Osteoblast (primary cell): ENCODE measurements at regions not wholly inside any gene's neighbourhood (a gene's known extent, or its start where the extent isn't known, plus 50 kb on each side); places are given as distances from the start of the nearest gene placed in this dataset.

Source experiments
- DNase-seq: peaks from one replicate; pipeline ENCODE4 v3.0.0; 2011; ENCODE audit warnings: low spot score, mixed read lengths; ENCODE audit not compliant: insufficient read length; ENCODE audit errors: missing footprints
- H2AFZ ChIP-seq: 2 replicates; pipeline ENCODE4 v1.6.0; 2011; ENCODE audit warnings: mild to moderate bottlenecking, low read length
- H3K27ac ChIP-seq: 2 replicates; pipeline ENCODE4 v1.5.1; 2011; ENCODE audit warnings: mild to moderate bottlenecking, low read depth, low read length, moderate library complexity
- H3K27me3 ChIP-seq: 2 replicates; pipeline ENCODE4 v1.6.0; 2012; ENCODE audit warnings: mild to moderate bottlenecking, control low read depth, inconsistent platforms, low read length, moderate library complexity; ENCODE audit not compliant: insufficient read depth
- H3K36me3 ChIP-seq: 2 replicates; pipeline ENCODE4 v1.5.1; 2011; ENCODE audit warnings: mild to moderate bottlenecking, low read length, control low read depth, moderate library complexity; ENCODE audit not compliant: insufficient read depth
- H3K4me1 ChIP-seq: 2 replicates; pipeline ENCODE4 v1.5.1; 2011; ENCODE audit warnings: mild to moderate bottlenecking, low read length, control low read depth, moderate library complexity; ENCODE audit not compliant: insufficient read depth
- H3K4me2 ChIP-seq: 2 replicates; pipeline ENCODE4 v1.6.0; 2011; ENCODE audit warnings: mild to moderate bottlenecking, low read length; ENCODE audit not compliant: insufficient read depth
- H3K4me3 ChIP-seq: fragments of 200-600 bp; sonication (generic); 3 replicates; pipeline ENCODE4 v1.5.1; 2012; ENCODE audit warnings: mild to moderate bottlenecking, low read length, inconsistent platforms; ENCODE audit not compliant: insufficient read depth
- H3K79me2 ChIP-seq: 2 replicates; pipeline ENCODE4 v1.6.0; 2012; ENCODE audit warnings: mild to moderate bottlenecking, low read length, control low read depth, inconsistent platforms; ENCODE audit not compliant: insufficient read depth
- H3K9me3 ChIP-seq: 2 replicates; pipeline ENCODE4 v1.5.1; 2011; ENCODE audit warnings: low read depth, low read length, control low read depth
- H4K20me1 ChIP-seq: 2 replicates; pipeline ENCODE4 v1.6.0; 2012; ENCODE audit warnings: mild to moderate bottlenecking, low read length, control low read depth; ENCODE audit not compliant: insufficient read depth
- TF ChIP-seq, protein P1 (sequence below): IDR thresholded peaks from 2 replicates; pipeline ENCODE4 v1.5.1; 2011; ENCODE audit warnings: mild to moderate bottlenecking, low read depth, low read length, moderate library complexity; ENCODE audit errors: extremely low read depth

DNA sequence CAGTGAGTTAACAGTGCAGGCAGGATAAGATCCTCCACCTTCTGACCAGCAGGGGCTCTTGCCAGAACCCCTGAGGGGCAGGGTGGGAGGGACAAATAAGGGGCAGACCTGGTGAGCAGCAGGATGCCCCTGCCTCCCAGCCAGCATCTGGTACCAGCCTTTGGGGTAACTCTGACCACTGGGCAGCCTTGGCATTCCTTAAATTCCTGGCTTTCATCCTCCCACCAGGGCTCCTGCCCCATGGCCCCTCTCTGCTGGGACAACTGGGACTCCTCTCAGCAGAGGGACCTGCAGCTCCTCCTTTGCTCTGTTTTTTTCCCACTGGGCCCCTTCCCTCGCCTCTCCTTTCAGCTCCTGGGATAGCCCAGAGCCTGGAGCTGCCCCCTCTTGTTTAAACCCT is 98.0 kb upstream of the CD82 start:
- Histone ChIP-seq H3K9me3 (no peaks in the 10 kb centered on the region), H3K4me2 (no peak overlapping the region), H3K4me1 (no peaks in the 10 kb centered on the region), H3K4me3 (no peak overlapping the region), H3K27me3 (peaks cover 12% of the 10 kb centered on the region), H4K20me1 (no peaks in the 10 kb centered on the region), H2AFZ (no peak overlapping the region), H3K27ac (no peak overlapping the region), H3K36me3 (no peaks in the 10 kb centered on the region), H3K79me2 (no peaks in the 10 kb centered on the region)
- DNase-seq = no peak
- TF ChIP-seq, protein P1, sequence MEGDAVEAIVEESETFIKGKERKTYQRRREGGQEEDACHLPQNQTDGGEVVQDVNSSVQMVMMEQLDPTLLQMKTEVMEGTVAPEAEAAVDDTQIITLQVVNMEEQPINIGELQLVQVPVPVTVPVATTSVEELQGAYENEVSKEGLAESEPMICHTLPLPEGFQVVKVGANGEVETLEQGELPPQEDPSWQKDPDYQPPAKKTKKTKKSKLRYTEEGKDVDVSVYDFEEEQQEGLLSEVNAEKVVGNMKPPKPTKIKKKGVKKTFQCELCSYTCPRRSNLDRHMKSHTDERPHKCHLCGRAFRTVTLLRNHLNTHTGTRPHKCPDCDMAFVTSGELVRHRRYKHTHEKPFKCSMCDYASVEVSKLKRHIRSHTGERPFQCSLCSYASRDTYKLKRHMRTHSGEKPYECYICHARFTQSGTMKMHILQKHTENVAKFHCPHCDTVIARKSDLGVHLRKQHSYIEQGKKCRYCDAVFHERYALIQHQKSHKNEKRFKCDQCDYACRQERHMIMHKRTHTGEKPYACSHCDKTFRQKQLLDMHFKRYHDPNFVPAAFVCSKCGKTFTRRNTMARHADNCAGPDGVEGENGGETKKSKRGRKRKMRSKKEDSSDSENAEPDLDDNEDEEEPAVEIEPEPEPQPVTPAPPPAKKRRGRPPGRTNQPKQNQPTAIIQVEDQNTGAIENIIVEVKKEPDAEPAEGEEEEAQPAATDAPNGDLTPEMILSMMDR = no peak

- no peak for DNase-seq
- Histone ChIP-seq H3K4me2 (no peak overlapping the region), H3K4me1 (no peaks in the 10 kb centered on the region), H3K36me3 (no peaks in the 10 kb centered on the region), H2AFZ (no peak overlapping the region), H3K79me2 (no peaks in the 10 kb centered on the region), H3K27ac (no peak overlapping the region), H3K9me3 (no peaks in the 10 kb centered on the region), H3K27me3 (peaks cover 12% of the 10 kb centered on the region), H3K4me3 (no peak overlapping the region), H4K20me1 (no peaks in the 10 kb centered on the region)
- TF ChIP-seq, protein P1 = no peak
Measured at GRCh38 chr11:44467931-44468330, 97.5 kb upstream of the CD82 start.

DNA sequence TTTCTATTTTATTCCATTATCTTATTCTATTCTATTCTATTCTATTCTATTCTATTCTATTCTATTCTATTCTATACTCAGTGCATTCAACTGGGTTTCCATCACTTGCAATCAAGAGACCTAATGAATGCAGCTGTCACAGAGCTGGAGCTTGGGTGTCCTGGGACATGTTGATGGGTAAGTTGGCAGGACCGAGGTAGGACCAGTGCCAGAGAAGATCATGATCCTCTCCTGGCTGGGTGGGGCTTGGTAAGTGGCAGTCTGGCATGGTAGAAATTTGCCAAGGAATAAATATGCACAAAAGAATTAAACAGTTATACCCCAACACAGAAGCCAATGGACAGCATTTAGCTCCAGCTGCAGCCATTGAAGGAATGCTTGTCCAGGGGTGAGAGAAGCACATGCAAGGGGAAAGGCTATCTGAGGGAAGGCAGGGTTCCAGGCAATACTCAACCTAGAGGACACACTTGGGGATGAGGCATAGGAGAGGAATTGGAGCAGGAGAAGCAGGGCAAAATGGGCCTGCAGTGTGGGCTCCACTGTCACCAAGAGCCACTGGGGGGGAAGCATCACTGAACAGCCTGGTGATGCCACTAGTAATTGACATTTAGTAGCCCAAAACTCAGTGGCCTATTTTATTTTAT is 97.0 kb upstream of the CD82 start:
- H3K27me3 ChIP-seq = peaks cover 12% of the 10 kb centered on the region
- H3K4me1 ChIP-seq = no peaks in the 10 kb centered on the region
- no peak for DNase-seq
- no peak overlapping the region for H2AFZ ChIP-seq
- TF ChIP-seq, protein P1 = no peak
- no peak overlapping the region for H3K4me3 ChIP-seq
- no peaks in the 10 kb centered on the region for H3K9me3 ChIP-seq
- H3K27ac ChIP-seq = no peak overlapping the region
- H3K79me2 ChIP-seq = no peaks in the 10 kb centered on the region
- H3K36me3 ChIP-seq = no peaks in the 10 kb centered on the region
- H4K20me1 ChIP-seq = no peaks in the 10 kb centered on the region
- H3K4me2 ChIP-seq = no peak overlapping the region

DNA sequence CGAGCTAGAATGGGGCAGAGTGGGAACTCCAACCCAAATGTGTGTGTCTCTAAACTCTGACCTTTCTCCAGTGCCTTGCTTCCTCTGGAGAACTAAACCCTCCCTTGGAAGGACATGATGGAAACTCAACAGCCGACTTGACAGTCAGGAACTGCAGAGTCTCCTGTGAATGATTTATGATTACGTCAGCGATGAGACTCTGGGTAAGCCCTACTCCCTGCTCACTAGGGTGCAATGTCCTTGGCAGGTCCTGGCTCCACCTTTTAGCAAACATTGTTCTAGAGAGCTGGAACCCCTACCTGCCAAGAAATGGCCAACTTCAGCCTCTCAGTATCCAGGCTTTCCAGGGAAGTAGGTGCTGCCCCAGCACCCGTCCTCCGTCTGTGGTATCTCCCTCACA is 96.1 kb upstream of the CD82 start:
- Histone ChIP-seq H3K9me3 (no peaks in the 10 kb centered on the region), H3K4me3 (no peak overlapping the region), H3K27me3 (peaks cover 14% of the 10 kb centered on the region), H2AFZ (no peak overlapping the region), H3K4me2 (no peak overlapping the region), H3K79me2 (no peaks in the 10 kb centered on the region), H3K36me3 (no peaks in the 10 kb centered on the region), H3K27ac (no peak overlapping the region), H3K4me1 (no peaks in the 10 kb centered on the region), H4K20me1 (no peaks in the 10 kb centered on the region)
- DNase-seq = peak; percentile 65
- TF ChIP-seq, protein P1 = no peak
